Omental fat pad (tissue), 3 donors: ENCODE measurements at regions not wholly inside any gene's neighbourhood (a gene's known extent, or its start where the extent isn't known, plus 50 kb on each side); places are given as distances from the start of the nearest gene placed in this dataset.

Source experiments
- ATAC-seq: fragments of 150-250 bp; one replicate; pipeline ENCODE4 v1.9.1; 2016; ENCODE audit warnings: mild to moderate bottlenecking, moderate library complexity; ENCODE audit not compliant: low FRiP score
- DNase-seq: peaks from one replicate; pipeline ENCODE4 v3.0.0-alpha.2; 2019; ENCODE audit warnings: low spot score
- TF ChIP-seq, protein P1 (sequence below), 3 donors: fragments of 450-650 bp; IDR thresholded peaks; one replicate each; pipeline ENCODE4 v1.5.1; 2016 to 2017; ENCODE audit warnings: antibody characterized with exemption in 3 of 3, mild to moderate bottlenecking in 3 of 3, moderate library complexity in 2 of 3

DNA sequence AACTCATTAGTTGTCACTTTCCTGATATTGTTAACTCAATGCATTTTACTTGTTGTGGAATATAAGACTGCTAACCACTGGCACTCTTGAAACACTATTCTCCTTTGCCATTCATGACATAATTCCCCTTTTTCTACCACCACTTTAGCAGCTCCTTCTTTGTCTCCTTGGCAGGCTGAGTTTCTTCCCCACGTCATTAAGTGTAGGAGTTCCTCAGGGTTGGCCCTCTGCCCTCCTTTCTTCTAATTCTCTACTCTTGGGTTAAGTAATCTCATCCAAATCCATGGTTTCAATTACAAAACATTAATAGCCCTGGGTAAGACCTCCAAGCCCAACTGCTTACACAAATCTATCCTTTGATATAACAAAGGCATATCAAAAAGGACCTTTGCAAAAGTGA, 175.1 kb downstream of the HGF start:
- ATAC-seq (no peak), DNase-seq (no peak)
- TF ChIP-seq, protein P1, sequence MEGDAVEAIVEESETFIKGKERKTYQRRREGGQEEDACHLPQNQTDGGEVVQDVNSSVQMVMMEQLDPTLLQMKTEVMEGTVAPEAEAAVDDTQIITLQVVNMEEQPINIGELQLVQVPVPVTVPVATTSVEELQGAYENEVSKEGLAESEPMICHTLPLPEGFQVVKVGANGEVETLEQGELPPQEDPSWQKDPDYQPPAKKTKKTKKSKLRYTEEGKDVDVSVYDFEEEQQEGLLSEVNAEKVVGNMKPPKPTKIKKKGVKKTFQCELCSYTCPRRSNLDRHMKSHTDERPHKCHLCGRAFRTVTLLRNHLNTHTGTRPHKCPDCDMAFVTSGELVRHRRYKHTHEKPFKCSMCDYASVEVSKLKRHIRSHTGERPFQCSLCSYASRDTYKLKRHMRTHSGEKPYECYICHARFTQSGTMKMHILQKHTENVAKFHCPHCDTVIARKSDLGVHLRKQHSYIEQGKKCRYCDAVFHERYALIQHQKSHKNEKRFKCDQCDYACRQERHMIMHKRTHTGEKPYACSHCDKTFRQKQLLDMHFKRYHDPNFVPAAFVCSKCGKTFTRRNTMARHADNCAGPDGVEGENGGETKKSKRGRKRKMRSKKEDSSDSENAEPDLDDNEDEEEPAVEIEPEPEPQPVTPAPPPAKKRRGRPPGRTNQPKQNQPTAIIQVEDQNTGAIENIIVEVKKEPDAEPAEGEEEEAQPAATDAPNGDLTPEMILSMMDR (IDR thresholded peaks at IDR 0.05) = no peak

DNA sequence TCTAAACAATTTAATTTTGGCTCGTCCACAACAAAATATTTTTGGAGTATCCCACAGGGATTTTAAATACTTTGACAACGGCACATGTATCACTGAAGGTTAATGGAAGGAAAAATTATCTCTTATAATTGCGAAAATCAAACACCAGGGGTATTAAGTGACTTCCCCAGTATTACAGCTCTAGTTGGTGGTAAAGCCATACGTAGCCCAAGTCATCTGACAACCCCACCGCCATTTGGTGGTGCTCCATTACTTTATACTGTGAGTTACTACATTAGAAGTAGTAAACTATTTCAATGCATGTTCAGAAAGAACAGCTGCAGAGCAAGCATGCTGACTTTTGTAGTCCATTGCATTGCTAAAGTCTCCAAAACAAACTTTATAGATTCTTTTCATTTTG, 179.7 kb downstream of the HGF start:
- TF ChIP-seq, protein P1 (IDR thresholded peaks at IDR 0.05) = no peak
- no peak for DNase-seq
- no peak for ATAC-seq

DNA sequence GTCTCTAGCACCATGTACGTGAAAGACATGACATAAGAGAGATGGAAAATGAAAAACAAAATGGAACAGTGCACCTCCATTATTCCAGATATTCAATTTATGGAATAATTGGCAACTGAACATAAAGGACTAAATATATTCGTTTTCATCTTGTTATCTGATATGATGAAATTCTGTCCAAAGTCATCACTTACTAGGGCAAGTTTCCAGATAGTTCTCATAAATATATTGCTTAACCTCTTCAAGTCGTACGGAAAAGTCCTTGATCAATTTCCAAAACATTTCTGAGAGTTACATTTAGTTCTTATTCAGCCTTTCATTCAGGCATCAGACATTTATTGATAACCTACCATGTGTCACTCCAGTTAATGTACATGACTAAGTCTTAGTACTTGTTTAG, 185.2 kb downstream of the HGF start:
- ATAC-seq (no peak), DNase-seq (no peak)
- TF ChIP-seq, protein P1 (IDR thresholded peaks at IDR 0.05) = no peak

DNA sequence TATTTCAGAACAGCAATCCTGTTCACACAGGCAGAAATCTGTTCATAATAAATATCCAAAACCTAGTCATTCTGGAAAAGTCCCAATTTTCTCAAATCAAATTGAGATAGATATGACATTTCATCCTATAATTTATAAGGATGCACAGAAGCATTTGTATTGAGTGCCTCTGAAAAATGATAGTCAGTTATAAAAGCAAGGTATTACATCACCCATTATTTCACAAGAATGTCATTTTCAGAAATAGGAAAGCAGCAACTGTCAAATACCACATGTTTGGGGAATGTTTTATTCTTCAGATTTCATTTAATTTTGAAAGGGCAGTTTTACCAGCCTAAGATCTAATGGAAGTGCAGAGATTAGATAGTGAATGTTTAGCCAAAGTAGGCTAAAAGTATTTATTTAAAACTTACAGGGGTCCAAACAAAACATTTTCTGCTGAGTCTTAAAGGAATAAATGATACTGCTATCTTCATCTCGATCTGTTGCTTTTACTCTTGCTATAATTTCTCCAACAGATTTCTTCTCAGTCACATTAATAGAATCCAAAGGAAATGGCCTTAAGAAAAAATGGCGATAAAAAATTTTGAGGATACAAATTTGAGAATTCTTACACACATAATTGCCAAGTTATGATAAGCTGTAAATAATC, 185.8 kb downstream of the HGF start:
- ATAC-seq (no peak), DNase-seq (no peak)
- TF ChIP-seq, protein P1 (IDR thresholded peaks at IDR 0.05) = no peak

DNA sequence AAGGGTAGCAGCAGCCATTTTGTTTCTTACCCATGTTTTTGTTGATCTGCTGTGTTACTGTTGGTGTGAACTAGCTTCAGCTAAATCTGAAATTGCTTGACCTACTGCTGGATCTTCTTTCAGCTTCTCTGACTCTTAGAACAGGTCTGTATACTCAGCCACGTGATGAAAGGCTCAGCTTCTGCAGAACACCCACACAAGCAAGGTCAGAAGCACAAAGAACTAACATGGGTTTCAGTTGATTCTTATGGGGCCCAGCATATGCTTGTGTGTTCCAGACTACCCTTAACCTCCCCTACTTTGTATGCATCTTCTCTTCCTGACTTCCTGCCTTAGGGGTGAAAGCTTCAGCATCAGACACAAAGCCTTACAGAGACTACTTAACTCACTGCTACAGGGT, 186.8 kb downstream of the HGF start:
- TF ChIP-seq, protein P1 (IDR thresholded peaks at IDR 0.05) = no peak
- DNase-seq = no peak
- no peak for ATAC-seq

DNA sequence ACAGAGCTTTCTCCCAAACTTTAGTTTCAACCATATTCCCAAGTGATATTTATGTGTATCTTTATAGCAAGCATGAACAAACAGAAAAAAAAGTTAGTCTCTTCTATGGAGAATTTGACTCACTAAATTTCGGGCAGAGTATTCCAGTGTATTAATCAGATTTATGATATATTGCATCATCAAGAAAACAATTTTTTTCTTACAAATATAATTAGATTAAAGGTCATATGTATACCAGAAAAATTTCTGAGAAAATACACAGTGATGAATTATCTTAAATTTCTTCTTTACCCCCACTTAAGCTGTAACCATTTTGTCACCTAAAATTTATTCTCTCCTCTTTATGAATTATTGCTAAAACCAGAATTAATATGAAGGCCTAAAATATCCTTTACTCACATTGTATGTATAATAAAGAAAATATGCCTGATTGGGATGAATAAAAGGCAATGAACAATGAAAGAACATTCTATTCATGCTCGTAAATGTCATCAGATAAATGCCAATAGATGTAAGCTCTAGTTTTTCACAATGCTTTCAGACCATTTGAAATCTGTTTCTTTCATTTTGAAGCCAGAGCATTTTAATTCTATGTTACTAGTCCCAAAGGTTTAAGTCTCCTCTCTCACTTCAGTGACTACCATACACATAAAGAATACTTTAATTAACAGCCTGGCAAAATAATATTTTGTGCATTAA, 192.1 kb downstream of the HGF start:
- no peak for DNase-seq
- ATAC-seq = no peak
- TF ChIP-seq, protein P1 (IDR thresholded peaks at IDR 0.05) = no peak
